ENCODE measurements at regions not wholly inside any gene's neighbourhood (a gene's known extent, or its start where the extent isn't known, plus 50 kb on each side); places are given as distances from the start of the nearest gene placed in this dataset.
"Not testable (repeated sequence)": the region's sequence is repeated elsewhere in the genome, so short reads cannot be mapped to it uniquely, and the experiment has no call there.

- no peak for DNase-seq (ENCODE audit: low read depth)
Measured at GRCh38 chrX:16319929-16320328, 152.6 kb downstream of the MAGEB17 start.

GRCh38 chrX:16320765-16321355, 153.6 kb downstream of the MAGEB17 start:
- no peak for DNase-seq (ENCODE audit: low read depth)

- DNase-seq (ENCODE audit: low read depth): no peak
Measured at GRCh38 chrX:16333453-16333852, 166.2 kb downstream of the MAGEB17 start.

GRCh38 chrX:16335181-16335580, 167.9 kb downstream of the MAGEB17 start:
- DNase-seq (ENCODE audit: low read depth): no peak

- DNase-seq (ENCODE audit: low read depth): no peak
Measured at GRCh38 chrX:16347968-16348670, 180.8 kb downstream of the MAGEB17 start.

GRCh38 chrX:16357902-16358301, 190.6 kb downstream of the MAGEB17 start:
- no peak for DNase-seq (ENCODE audit: low read depth)

- DNase-seq (ENCODE audit: low read depth): not testable (repeated sequence)
Measured at GRCh38 chrX:16360056-16360455, 192.8 kb downstream of the MAGEB17 start.

- DNase-seq (ENCODE audit: low read depth): no peak
Measured at GRCh38 chrX:16368696-16369095, 201.4 kb downstream of the MAGEB17 start.

GRCh38 chrX:16376056-16376455, 208.8 kb downstream of the MAGEB17 start:
- DNase-seq (ENCODE audit: low read depth): no peak

GRCh38 chrX:16386126-16386525, 218.8 kb downstream of the MAGEB17 start:
- no peak for DNase-seq (ENCODE audit: low read depth)

GRCh38 chrX:16392597-16392996, 225.3 kb downstream of the MAGEB17 start:
- DNase-seq (ENCODE audit: low read depth): no peak

- no peak for DNase-seq (ENCODE audit: low read depth)
Measured at GRCh38 chrX:16394290-16394689, 227.0 kb downstream of the MAGEB17 start.

- no peak for DNase-seq (ENCODE audit: low read depth)
Measured at GRCh38 chrX:16403808-16404207, 236.5 kb downstream of the MAGEB17 start.

GRCh38 chrX:16416588-16416987, 233.4 kb upstream of the S100G start:
- no peak for DNase-seq (ENCODE audit: low read depth)

GRCh38 chrX:16418650-16419049, 231.3 kb upstream of the S100G start:
- DNase-seq (ENCODE audit: low read depth): no peak

GRCh38 chrX:16427668-16428067, 222.3 kb upstream of the S100G start:
- DNase-seq (ENCODE audit: low read depth): no peak

- no peak for DNase-seq (ENCODE audit: low read depth)
Measured at GRCh38 chrX:16429406-16429805, 220.6 kb upstream of the S100G start.

GRCh38 chrX:16431266-16431665, 218.7 kb upstream of the S100G start:
- no peak for DNase-seq (ENCODE audit: low read depth)

- DNase-seq (ENCODE audit: low read depth): no peak
Measured at GRCh38 chrX:16433021-16433420, 216.9 kb upstream of the S100G start.

GRCh38 chrX:16435399-16435986, 214.5 kb upstream of the S100G start:
- no peak for DNase-seq (ENCODE audit: low read depth)

GRCh38 chrX:16436348-16437188, 213.4 kb upstream of the S100G start:
- peak; percentile 55 for DNase-seq (ENCODE audit: low read depth)

GRCh38 chrX:16440446-16440845, 209.5 kb upstream of the S100G start:
- no peak for DNase-seq (ENCODE audit: low read depth)

GRCh38 chrX:16444353-16444752, 205.6 kb upstream of the S100G start:
- DNase-seq (ENCODE audit: low read depth): no peak

Measured in HS-27A (cell line).